ENCODE measurements at regions not wholly inside any gene's neighbourhood (a gene's known extent, or its start where the extent isn't known, plus 50 kb on each side); places are given as distances from the start of the nearest gene placed in this dataset.

DNA sequence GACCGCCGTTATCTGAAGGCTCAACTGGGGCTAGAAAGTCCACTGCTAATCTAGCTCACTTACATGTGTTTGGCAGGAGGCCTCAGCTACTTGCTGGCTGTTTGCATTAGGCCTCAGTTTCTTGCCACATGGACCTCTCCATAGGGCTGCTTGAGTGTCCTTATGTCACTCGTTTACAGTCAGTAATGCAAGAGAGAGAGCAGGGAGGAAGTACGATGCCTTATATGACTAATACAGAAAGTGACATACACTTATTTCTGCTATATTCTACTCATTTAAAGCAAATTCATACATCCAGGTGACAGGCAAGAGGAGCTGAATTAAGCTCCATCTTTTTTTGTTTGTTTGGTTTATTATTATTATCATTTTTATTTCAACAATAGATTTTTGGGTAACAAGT is 179.6 kb downstream of the LURAP1L start:
- Histone ChIP-seq H3K9ac (no peak overlapping the region), H4K20me1 (ENCODE audit: insufficient read depth) (no peaks in the 10 kb centered on the region), H3K27me3 (ENCODE audit: insufficient read depth, low read depth) (no peaks in the 10 kb centered on the region), H3K4me2 (no peak overlapping the region), H3K4me3 (IDR thresholded peaks at IDR 0.05; ENCODE audit: insufficient read depth, low read depth, low read length) (no peak overlapping the region), H3K36me3 (ENCODE audit: insufficient read depth) (no peaks in the 10 kb centered on the region), H2AFZ (ENCODE audit: low read depth) (no peak overlapping the region), H3K27ac (no peak overlapping the region), H3K79me2 (ENCODE audit: insufficient read depth, low read depth) (no peaks in the 10 kb centered on the region), H3K4me1 (ENCODE audit: low read depth, poor library complexity, severe bottlenecking) (no peaks in the 10 kb centered on the region)
- TF ChIP-seq, protein P1, sequence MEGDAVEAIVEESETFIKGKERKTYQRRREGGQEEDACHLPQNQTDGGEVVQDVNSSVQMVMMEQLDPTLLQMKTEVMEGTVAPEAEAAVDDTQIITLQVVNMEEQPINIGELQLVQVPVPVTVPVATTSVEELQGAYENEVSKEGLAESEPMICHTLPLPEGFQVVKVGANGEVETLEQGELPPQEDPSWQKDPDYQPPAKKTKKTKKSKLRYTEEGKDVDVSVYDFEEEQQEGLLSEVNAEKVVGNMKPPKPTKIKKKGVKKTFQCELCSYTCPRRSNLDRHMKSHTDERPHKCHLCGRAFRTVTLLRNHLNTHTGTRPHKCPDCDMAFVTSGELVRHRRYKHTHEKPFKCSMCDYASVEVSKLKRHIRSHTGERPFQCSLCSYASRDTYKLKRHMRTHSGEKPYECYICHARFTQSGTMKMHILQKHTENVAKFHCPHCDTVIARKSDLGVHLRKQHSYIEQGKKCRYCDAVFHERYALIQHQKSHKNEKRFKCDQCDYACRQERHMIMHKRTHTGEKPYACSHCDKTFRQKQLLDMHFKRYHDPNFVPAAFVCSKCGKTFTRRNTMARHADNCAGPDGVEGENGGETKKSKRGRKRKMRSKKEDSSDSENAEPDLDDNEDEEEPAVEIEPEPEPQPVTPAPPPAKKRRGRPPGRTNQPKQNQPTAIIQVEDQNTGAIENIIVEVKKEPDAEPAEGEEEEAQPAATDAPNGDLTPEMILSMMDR (conservative IDR thresholded peaks at IDR 0.05; ENCODE audit: low read depth, low read length): no peak

DNA sequence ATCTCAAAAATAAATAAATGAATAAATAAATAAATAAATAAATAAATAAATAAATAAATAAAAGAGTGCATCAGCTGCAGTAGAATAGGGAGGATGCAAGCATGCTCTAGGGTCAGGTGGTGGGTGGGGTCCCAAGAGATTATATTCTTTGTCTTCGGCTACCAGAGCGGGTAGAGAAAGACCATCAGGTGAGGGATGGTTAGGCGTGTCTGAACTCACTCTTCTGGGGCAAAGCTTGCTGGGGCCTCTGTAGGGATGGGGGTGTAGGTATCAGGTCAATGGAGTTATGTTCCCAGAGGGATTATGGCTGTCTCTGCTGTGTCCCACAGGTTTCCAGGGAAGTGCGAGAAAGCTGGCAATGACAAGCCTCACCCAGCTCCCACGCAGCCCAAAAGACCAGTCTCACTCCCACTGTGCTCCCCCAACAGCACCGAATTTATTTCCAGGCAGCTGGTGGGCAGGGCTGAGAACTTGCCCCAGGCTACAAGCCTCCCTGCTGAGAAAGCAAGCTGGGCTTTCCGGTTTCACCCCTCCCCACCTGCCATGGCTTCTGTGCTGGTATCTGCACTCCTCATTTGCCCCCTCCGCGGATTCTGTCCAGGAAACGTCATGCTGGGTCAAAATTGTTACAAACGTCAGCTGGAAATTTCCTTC is 180.8 kb downstream of the LURAP1L start:
- Histone ChIP-seq H3K27me3 (ENCODE audit: insufficient read depth, low read depth) (no peaks in the 10 kb centered on the region), H4K20me1 (ENCODE audit: insufficient read depth) (no peaks in the 10 kb centered on the region), H3K4me2 (no peak overlapping the region), H2AFZ (ENCODE audit: low read depth) (no peak overlapping the region), H3K9ac (no peak overlapping the region), H3K79me2 (ENCODE audit: insufficient read depth, low read depth) (no peaks in the 10 kb centered on the region), H3K27ac (no peak overlapping the region), H3K36me3 (ENCODE audit: insufficient read depth) (no peaks in the 10 kb centered on the region), H3K4me3 (IDR thresholded peaks at IDR 0.05; ENCODE audit: insufficient read depth, low read depth, low read length) (no peak overlapping the region), H3K4me1 (ENCODE audit: low read depth, poor library complexity, severe bottlenecking) (no peaks in the 10 kb centered on the region)
- TF ChIP-seq, protein P1 (conservative IDR thresholded peaks at IDR 0.05; ENCODE audit: low read depth, low read length): no peak

DNA sequence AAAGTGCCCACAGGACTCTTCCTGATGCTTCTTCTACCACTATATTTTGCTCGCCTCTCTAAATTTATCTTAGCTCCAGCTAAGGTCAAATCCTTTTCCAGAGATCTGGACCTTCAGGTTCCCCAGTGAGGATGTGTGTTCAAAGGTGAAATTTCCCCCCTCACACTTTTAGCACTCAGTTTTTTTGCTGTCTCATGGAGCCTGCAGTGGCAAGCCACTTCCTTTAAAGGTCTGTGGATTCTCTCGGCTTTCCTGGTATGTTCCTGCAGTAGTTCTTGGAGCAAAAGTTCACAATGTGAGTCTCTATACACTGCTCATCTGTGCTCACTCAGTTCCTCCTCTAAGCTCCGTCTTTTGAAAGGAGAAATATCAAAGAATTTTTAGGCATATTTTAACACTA is 181.4 kb downstream of the LURAP1L start:
- no peak overlapping the region for H2AFZ ChIP-seq (ENCODE audit: low read depth)

DNA sequence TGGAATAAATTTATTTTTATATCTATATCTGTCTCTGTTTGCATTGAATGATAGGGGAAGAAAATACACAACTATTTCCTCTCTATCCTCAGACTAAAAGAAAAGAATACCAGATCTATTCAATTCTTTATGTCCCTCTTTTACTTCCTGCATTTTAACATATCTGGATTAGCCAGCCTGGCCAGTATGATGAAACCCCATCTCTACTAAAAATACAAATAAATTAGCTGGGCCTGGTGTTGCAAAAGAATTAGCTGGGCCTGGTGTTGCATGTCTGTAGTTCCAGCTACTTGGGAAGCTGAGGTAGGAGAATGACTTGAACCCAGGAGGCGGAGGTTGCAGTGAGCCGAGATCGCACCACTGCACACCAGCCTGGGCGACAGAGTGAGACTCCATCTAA is 182.0 kb downstream of the LURAP1L start:
- no peaks in the 10 kb centered on the region for H3K4me1 ChIP-seq (ENCODE audit: low read depth, poor library complexity, severe bottlenecking)
- no peaks in the 10 kb centered on the region for H3K36me3 ChIP-seq (ENCODE audit: insufficient read depth)
- no peaks in the 10 kb centered on the region for H4K20me1 ChIP-seq (ENCODE audit: insufficient read depth)
- no peak overlapping the region for H3K4me2 ChIP-seq
- no peak overlapping the region for H3K27ac ChIP-seq
- H3K4me3 ChIP-seq (IDR thresholded peaks at IDR 0.05; ENCODE audit: insufficient read depth, low read depth, low read length): no peak overlapping the region
- TF ChIP-seq, protein P1 (conservative IDR thresholded peaks at IDR 0.05; ENCODE audit: low read depth, low read length): no peak
- H3K27me3 ChIP-seq (ENCODE audit: insufficient read depth, low read depth): no peaks in the 10 kb centered on the region
- no peak overlapping the region for H3K9ac ChIP-seq
- H3K79me2 ChIP-seq (ENCODE audit: insufficient read depth, low read depth): no peaks in the 10 kb centered on the region
- no peak overlapping the region for H2AFZ ChIP-seq (ENCODE audit: low read depth)

More for the DNA sequence above, 181.4 kb downstream of the LURAP1L start:
- Histone ChIP-seq H3K36me3 (ENCODE audit: insufficient read depth) (no peaks in the 10 kb centered on the region), H3K9ac (no peak overlapping the region), H3K27ac (no peak overlapping the region), H3K79me2 (ENCODE audit: insufficient read depth, low read depth) (no peaks in the 10 kb centered on the region), H4K20me1 (ENCODE audit: insufficient read depth) (no peaks in the 10 kb centered on the region), H3K4me1 (ENCODE audit: low read depth, poor library complexity, severe bottlenecking) (no peaks in the 10 kb centered on the region), H3K4me2 (no peak overlapping the region), H3K4me3 (IDR thresholded peaks at IDR 0.05; ENCODE audit: insufficient read depth, low read depth, low read length) (no peak overlapping the region), H3K27me3 (ENCODE audit: insufficient read depth, low read depth) (no peaks in the 10 kb centered on the region)
- TF ChIP-seq, protein P1 (conservative IDR thresholded peaks at IDR 0.05; ENCODE audit: low read depth, low read length): no peak

All from KMS-11 (cell line).